IMR-90 (cell line): ENCODE measurements at regions not wholly inside any gene's neighbourhood (a gene's known extent, or its start where the extent isn't known, plus 50 kb on each side); places are given as distances from the start of the nearest gene placed in this dataset.

Experiments
- ATAC-seq: fragments of 200-7000 bp; cut with Tn5 transposase; 2 replicates; pipeline ENCODE4 v1.9.1; 2020; ENCODE audit warnings: low read depth, mild to moderate bottlenecking, moderate library complexity
- BruUV-seq: library from RNA; stranded (reverse); fragments of 400-500 nt; replicated peaks from 2 replicates; lab custom pipeline; 2021; lab: Mats Ljungman, UMichigan
- CTCF ChIA-PET: fragments of 300-600 bp; formaldehyde crosslinking; extraction: SDS; loops from one replicate; lab custom pipeline; 2021; ENCODE audit warnings: antibody characterized with exemption; lab: Yijun Ruan, JAX
- POLR2A ChIA-PET: fragments of 300-600 bp; sonication (Branson Sonifier 250); formaldehyde crosslinking; loops from one replicate; lab custom pipeline; 2022; ENCODE audit warnings: antibody characterized with exemption; ENCODE audit not compliant: unreplicated experiment; lab: Charles Lee
- DNase-seq: peaks from one replicate; pipeline ENCODE4 v3.0.0; 2013
- H2AFZ ChIP-seq: replicated peaks from 2 replicates; pipeline ENCODE3; 2013; ENCODE audit warnings: low read length, mild to moderate bottlenecking; ENCODE audit not compliant: poor library complexity
- H2AK5ac ChIP-seq: 2 replicates; pipeline ENCODE4 v1.6.1; 2013; ENCODE audit warnings: low read depth, low read length, inconsistent platforms
- H2AK9ac ChIP-seq: replicated peaks from 2 replicates; pipeline ENCODE3; 2013; ENCODE audit warnings: mild to moderate bottlenecking, low read depth, low read length, moderate library complexity; ENCODE audit not compliant: poor library complexity
- H2BK120ac ChIP-seq: 2 replicates; pipeline ENCODE4 v1.6.1; 2013; ENCODE audit warnings: low read depth, low read length, inconsistent platforms
- H2BK15ac ChIP-seq: 3 replicates; pipeline ENCODE4 v1.6.1; 2013; ENCODE audit warnings: low read depth, low read length, inconsistent platforms
- H2BK20ac ChIP-seq: 2 replicates; pipeline ENCODE4 v1.6.1; 2013; ENCODE audit warnings: low read depth, mild to moderate bottlenecking, inconsistent platforms, low read length, moderate library complexity
- H2BK5ac ChIP-seq: 2 replicates; pipeline ENCODE4 v1.6.1; 2013; ENCODE audit warnings: mild to moderate bottlenecking, low read depth, low read length, inconsistent platforms; ENCODE audit not compliant: poor library complexity, severe bottlenecking
- H3K14ac ChIP-seq: replicated peaks from 2 replicates; pipeline ENCODE4 v1.6.1; 2013; ENCODE audit warnings: low read depth, low read length, inconsistent platforms
- H3K18ac ChIP-seq: 2 replicates; pipeline ENCODE4 v1.6.1; 2013; ENCODE audit warnings: low read depth, low read length, control low read depth
- H3K23ac ChIP-seq: 2 replicates; pipeline ENCODE4 v1.6.1; 2013; ENCODE audit warnings: low read depth, low read length, inconsistent platforms
- H3K27ac ChIP-seq: 2 replicates; pipeline ENCODE4 v1.5.1; 2013; ENCODE audit warnings: mild to moderate bottlenecking, control low read depth, low read length; ENCODE audit not compliant: insufficient read depth
- H3K27me3 ChIP-seq: 2 replicates; pipeline ENCODE4 v1.6.1; 2013; ENCODE audit warnings: low read length; ENCODE audit not compliant: control insufficient read depth, insufficient read depth
- H3K36me3 ChIP-seq: 2 replicates; pipeline ENCODE4 v1.6.1; 2013; ENCODE audit warnings: low read length, mixed read lengths; ENCODE audit not compliant: control insufficient read depth, insufficient read depth
- H3K4ac ChIP-seq: 2 replicates; pipeline ENCODE4 v1.6.1; 2013; ENCODE audit warnings: low read depth, low read length, inconsistent platforms
- H3K4me1 ChIP-seq: 2 replicates; pipeline ENCODE4 v1.6.1; 2013; ENCODE audit warnings: low read length, mixed read lengths; ENCODE audit not compliant: control insufficient read depth, insufficient read depth
- H3K4me2 ChIP-seq: 2 replicates; pipeline ENCODE4 v1.6.1; 2013; ENCODE audit warnings: low read depth, mild to moderate bottlenecking, control low read depth, low read length, moderate library complexity
- H3K4me3 ChIP-seq: 2 replicates; pipeline ENCODE4 v1.5.1; 2013; ENCODE audit warnings: low read depth, mild to moderate bottlenecking, control low read depth, low read length, moderate library complexity; ENCODE audit not compliant: insufficient read depth
- H3K56ac ChIP-seq: 2 replicates; pipeline ENCODE4 v1.6.1; 2013; ENCODE audit warnings: low read length, inconsistent platforms; ENCODE audit not compliant: insufficient read depth; ENCODE audit errors: extremely low read depth
- H3K79me1 ChIP-seq, 2 experiments: 2 replicates each; pipeline ENCODE4 v1.6.1; 2013; ENCODE audit warnings: low read length in 2 of 2, inconsistent platforms in 1 of 2, low read depth in 1 of 2
- H3K9ac ChIP-seq: 2 replicates; pipeline ENCODE4 v1.6.1; 2013; ENCODE audit warnings: low read depth, low read length, control low read depth
- H3K9me1 ChIP-seq: 2 replicates; pipeline ENCODE4 v1.6.1; 2013; ENCODE audit warnings: low read length, inconsistent platforms; ENCODE audit not compliant: insufficient read depth
- H3K9me3 ChIP-seq: 2 replicates; pipeline ENCODE4 v1.6.1; 2013; ENCODE audit warnings: low read length; ENCODE audit not compliant: control insufficient read depth, insufficient read depth
- H4K20me1 ChIP-seq: 2 replicates; pipeline ENCODE4 v1.6.1; 2013; ENCODE audit warnings: low read length, inconsistent platforms; ENCODE audit not compliant: insufficient read depth
- H4K5ac ChIP-seq: 2 replicates; pipeline ENCODE4 v1.6.1; 2013; ENCODE audit warnings: mild to moderate bottlenecking, low read depth, low read length, control low read depth
- H4K8ac ChIP-seq, 2 experiments: 2 replicates each; pipeline ENCODE4 v1.6.1; 2013; ENCODE audit warnings: low read depth in 2 of 2, low read length in 2 of 2, control low read depth in 1 of 2, inconsistent platforms in 1 of 2
- H4K91ac ChIP-seq: 2 replicates; pipeline ENCODE4 v1.6.1; 2013; ENCODE audit warnings: low read depth, low read length, inconsistent platforms; ENCODE audit not compliant: insufficient read depth
- BHLHE40 ChIP-seq: fragments of 150-350 bp; IDR thresholded peaks from 2 replicates; pipeline ENCODE4 v1.6.1; 2016; ENCODE audit warnings: mild to moderate bottlenecking, low read depth, low read length
- CHD1 ChIP-seq: IDR thresholded peaks from 2 replicates; pipeline ENCODE4 v1.6.1; 2012; ENCODE audit warnings: low read depth, low read length, improper control_type of control experiment
- MAFK ChIP-seq: IDR thresholded peaks from 2 replicates; pipeline ENCODE4 v1.6.1; 2012; ENCODE audit warnings: low read depth, low read length, improper control_type of control experiment
- MXI1 ChIP-seq: IDR thresholded peaks from 2 replicates; pipeline ENCODE4 v1.6.1; 2012; ENCODE audit warnings: low read depth, mild to moderate bottlenecking, low read length, moderate library complexity, borderline replicate concordance
- RCOR1 ChIP-seq: IDR thresholded peaks from 2 replicates; pipeline ENCODE4 v1.6.1; 2012; ENCODE audit warnings: mild to moderate bottlenecking, low read length, improper control_type of control experiment; ENCODE audit not compliant: insufficient replicate concordance
- RFX5 ChIP-seq: IDR thresholded peaks from 2 replicates; pipeline ENCODE4 v1.8.0; 2012; ENCODE audit warnings: low read depth, mild to moderate bottlenecking, low read length, moderate library complexity
- USF2 ChIP-seq: fragments of 150-350 bp; IDR thresholded peaks from 2 replicates; pipeline ENCODE4 v1.6.1; 2017; ENCODE audit warnings: mild to moderate bottlenecking, antibody characterized with exemption, low read length, low read depth
- WGBS, 2 experiments: methylation state at CpG; one replicate each; pipeline versions ENCODE4 v1.1.5 to v1.1.7; 2013; ENCODE audit warnings: missing lambda C conversion rate in 2 of 2; ENCODE audit not compliant: insufficient read length in 1 of 2; ENCODE audit errors: extremely low coverage in 2 of 2; 5-methylcytosine and 5-hydroxymethylcytosine counted together
- dilution Hi-C: fragments of 300-500 bp; cut with HindIII; formaldehyde crosslinking; loops from one replicate; pipeline ENCODE4 v1.14.3; 2018; ENCODE audit warnings: low sequenced_read_pairs; ENCODE audit not compliant: unreplicated experiment
- in situ Hi-C: fragments of 300-500 bp; cut with MboI; formaldehyde crosslinking; loops from 3 replicates; pipeline ENCODE4 v1.14.3; 2019; ENCODE audit warnings: low sequenced_read_pairs, inconsistent platforms, mixed read lengths
- intact Hi-C: fragments of 100-400 bp; cut with micrococcal nuclease; formaldehyde crosslinking; loops from 2 replicates; pipeline ENCODE4 v1.10.0; 2022
- TF ChIP-seq, protein P1 (sequence below): conservative IDR thresholded peaks from 2 replicates; pipeline ENCODE4 v1.5.1; 2012; ENCODE audit warnings: mild to moderate bottlenecking, low read depth, low read length, improper control_type of control experiment

- no TSS peak for BruUV-seq
- H3K14ac ChIP-seq: no peak overlapping the region
- H3K9me3 ChIP-seq: no peaks in the 10 kb centered on the region
- no peak overlapping the region for H4K5ac ChIP-seq
- H2BK15ac ChIP-seq: no peak overlapping the region
- POLR2A ChIA-PET: no interaction called here
- no peak overlapping the region for H2AK5ac ChIP-seq
- no peak overlapping the region for H2AK9ac ChIP-seq
- H3K79me1 ChIP-seq: no peaks in the 10 kb centered on the region
- no peak overlapping the region for H3K4ac ChIP-seq
- no peak overlapping the region for H4K8ac ChIP-seq
- no CpG with 5 or more reads among the region's 11 CpGs for WGBS, 2 experiments
- DNase-seq (no peak), ATAC-seq (no peak)
- no peaks in the 10 kb centered on the region for H3K36me3 ChIP-seq
- H2BK5ac ChIP-seq: no peak overlapping the region
- no peak overlapping the region for H3K4me3 ChIP-seq
- H3K23ac ChIP-seq: no peak overlapping the region
- H2BK120ac ChIP-seq: no peak overlapping the region
- H4K91ac ChIP-seq: no peak overlapping the region
- no peaks in the 10 kb centered on the region for H3K9me1 ChIP-seq
- H3K27me3 ChIP-seq: no peaks in the 10 kb centered on the region
- H3K56ac ChIP-seq: no peak overlapping the region
- TF ChIP-seq RCOR1 (no peak), USF2 (no peak), MXI1 (no peak), RFX5 (no peak), BHLHE40 (no peak), MAFK (no peak), CHD1 (no peak)
- TF ChIP-seq, protein P1, sequence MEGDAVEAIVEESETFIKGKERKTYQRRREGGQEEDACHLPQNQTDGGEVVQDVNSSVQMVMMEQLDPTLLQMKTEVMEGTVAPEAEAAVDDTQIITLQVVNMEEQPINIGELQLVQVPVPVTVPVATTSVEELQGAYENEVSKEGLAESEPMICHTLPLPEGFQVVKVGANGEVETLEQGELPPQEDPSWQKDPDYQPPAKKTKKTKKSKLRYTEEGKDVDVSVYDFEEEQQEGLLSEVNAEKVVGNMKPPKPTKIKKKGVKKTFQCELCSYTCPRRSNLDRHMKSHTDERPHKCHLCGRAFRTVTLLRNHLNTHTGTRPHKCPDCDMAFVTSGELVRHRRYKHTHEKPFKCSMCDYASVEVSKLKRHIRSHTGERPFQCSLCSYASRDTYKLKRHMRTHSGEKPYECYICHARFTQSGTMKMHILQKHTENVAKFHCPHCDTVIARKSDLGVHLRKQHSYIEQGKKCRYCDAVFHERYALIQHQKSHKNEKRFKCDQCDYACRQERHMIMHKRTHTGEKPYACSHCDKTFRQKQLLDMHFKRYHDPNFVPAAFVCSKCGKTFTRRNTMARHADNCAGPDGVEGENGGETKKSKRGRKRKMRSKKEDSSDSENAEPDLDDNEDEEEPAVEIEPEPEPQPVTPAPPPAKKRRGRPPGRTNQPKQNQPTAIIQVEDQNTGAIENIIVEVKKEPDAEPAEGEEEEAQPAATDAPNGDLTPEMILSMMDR: no peak
- CTCF ChIA-PET: no interaction called here
- no peak overlapping the region for H3K27ac ChIP-seq
- H3K4me1 ChIP-seq: no peaks in the 10 kb centered on the region
- H3K18ac ChIP-seq: no peak overlapping the region
- intact Hi-C loops: no loop called here
- no peak overlapping the region for H3K4me2 ChIP-seq
- H2AFZ ChIP-seq: no peak overlapping the region
- in situ Hi-C loops: no loop called here
- no peak overlapping the region for H3K9ac ChIP-seq
- no peak overlapping the region for H2BK20ac ChIP-seq
- dilution Hi-C loops: no loop called here
- H4K20me1 ChIP-seq: no peaks in the 10 kb centered on the region
Measured at GRCh38 chr1:147837129-147837963, 65.2 kb upstream of the GJA8 start.
